ENCODE measurements at regions not wholly inside any gene's neighbourhood (a gene's known extent, or its start where the extent isn't known, plus 50 kb on each side); places are given as distances from the start of the nearest gene placed in this dataset.

DNA sequence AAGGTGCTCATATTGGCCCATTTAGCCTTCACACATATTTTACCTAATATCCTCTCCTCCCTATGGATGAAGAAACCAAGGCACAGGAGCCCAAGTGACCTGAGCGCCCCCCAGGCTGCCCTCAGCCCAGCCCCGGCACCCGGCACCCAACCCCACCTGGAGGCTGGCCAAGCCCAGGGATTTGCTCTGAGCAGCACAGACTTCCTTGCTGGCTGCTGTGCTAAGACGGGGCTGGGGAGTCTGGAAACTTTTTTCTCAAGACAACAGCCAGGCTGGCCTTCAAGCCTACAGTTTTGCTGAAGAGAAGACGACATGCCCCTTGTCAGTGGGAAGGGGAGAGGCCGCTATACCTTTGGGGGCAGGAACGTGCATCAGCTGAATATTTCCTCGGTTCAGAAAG lies 52.7 kb upstream of the LAMA1 start:
- no peaks in the 10 kb centered on the region for H3K9me3 ChIP-seq
- no peaks in the 10 kb centered on the region for H3K27me3 ChIP-seq (replicated peaks; ENCODE audit: insufficient read depth)
- TF ChIP-seq, protein P1, sequence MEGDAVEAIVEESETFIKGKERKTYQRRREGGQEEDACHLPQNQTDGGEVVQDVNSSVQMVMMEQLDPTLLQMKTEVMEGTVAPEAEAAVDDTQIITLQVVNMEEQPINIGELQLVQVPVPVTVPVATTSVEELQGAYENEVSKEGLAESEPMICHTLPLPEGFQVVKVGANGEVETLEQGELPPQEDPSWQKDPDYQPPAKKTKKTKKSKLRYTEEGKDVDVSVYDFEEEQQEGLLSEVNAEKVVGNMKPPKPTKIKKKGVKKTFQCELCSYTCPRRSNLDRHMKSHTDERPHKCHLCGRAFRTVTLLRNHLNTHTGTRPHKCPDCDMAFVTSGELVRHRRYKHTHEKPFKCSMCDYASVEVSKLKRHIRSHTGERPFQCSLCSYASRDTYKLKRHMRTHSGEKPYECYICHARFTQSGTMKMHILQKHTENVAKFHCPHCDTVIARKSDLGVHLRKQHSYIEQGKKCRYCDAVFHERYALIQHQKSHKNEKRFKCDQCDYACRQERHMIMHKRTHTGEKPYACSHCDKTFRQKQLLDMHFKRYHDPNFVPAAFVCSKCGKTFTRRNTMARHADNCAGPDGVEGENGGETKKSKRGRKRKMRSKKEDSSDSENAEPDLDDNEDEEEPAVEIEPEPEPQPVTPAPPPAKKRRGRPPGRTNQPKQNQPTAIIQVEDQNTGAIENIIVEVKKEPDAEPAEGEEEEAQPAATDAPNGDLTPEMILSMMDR (IDR thresholded peaks at IDR 0.05), result no peak
- H3K27ac ChIP-seq, result no peak overlapping the region
- H3K4me1 ChIP-seq (ENCODE audit: control insufficient read depth in 1 of 2, low read depth in 2 of 2), result no peaks in the 10 kb centered on the region
- H3K4me3 ChIP-seq, result no peak overlapping the region
- H3K36me3 ChIP-seq, result no peaks in the 10 kb centered on the region
- no peak for ATAC-seq (ENCODE audit: insufficient number of reproducible peaks, low FRiP score, low read depth)
- DNase-seq (ENCODE audit: low spot score), result no peak

DNA sequence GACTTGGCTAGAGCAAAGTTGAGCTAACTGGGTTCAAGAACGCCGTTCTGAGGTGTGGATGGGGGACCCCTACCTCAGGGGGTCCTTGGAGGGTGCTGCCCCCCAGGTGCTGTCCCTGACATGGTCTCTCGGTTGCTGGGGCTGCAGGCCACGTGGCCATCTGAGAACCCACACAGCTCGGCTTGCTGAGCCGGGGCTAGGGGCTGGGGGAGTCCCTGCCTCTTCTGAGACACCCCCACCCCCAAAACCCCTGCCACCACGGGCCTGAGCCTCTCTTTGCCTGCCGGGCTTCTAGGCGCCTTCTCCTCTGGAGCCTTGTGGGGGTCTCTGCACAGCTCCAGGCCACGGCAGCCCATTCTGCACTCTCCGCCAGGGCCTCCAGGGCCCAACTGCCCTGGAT lies 52.0 kb upstream of the LAMA1 start:
- ATAC-seq (ENCODE audit: insufficient number of reproducible peaks, low FRiP score, low read depth) (no peak), DNase-seq (ENCODE audit: low spot score) (no peak)
- H3K4me3 ChIP-seq, result no peak overlapping the region
- TF ChIP-seq, protein P1 (IDR thresholded peaks at IDR 0.05), result no peak
- no peaks in the 10 kb centered on the region for H3K36me3 ChIP-seq
- no peaks in the 10 kb centered on the region for H3K4me1 ChIP-seq (ENCODE audit: control insufficient read depth in 1 of 2, low read depth in 2 of 2)
- H3K9me3 ChIP-seq, result no peaks in the 10 kb centered on the region
- H3K27ac ChIP-seq, result no peak overlapping the region
- no peaks in the 10 kb centered on the region for H3K27me3 ChIP-seq (replicated peaks; ENCODE audit: insufficient read depth)

DNA sequence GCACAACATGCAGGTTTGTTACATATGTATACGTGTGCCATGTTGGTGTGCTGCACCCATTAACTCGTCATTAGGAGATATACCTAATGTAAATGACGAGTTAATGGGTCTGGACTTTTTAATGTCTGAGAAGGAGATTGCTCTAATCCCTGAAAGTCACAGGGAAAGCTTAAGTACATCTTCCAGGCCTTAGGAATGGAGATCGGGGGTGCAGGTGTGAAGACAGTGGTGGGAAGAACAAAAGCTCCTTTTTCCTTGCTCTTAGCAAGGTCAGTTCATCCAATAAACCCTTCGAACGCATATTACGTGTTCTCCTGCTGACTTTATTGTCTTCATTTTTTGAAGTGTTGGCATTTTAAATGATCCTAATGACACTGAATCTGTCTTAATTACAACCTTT lies 50.8 kb upstream of the LAMA1 start:
- ATAC-seq (ENCODE audit: insufficient number of reproducible peaks, low FRiP score, low read depth), result no peak
- TF ChIP-seq, protein P1 (IDR thresholded peaks at IDR 0.05), result no peak
- no peaks in the 10 kb centered on the region for H3K4me1 ChIP-seq (ENCODE audit: control insufficient read depth in 1 of 2, low read depth in 2 of 2)
- no peaks in the 10 kb centered on the region for H3K9me3 ChIP-seq
- no peak overlapping the region for H3K4me3 ChIP-seq
- DNase-seq (ENCODE audit: low spot score), result no peak
- no peaks in the 10 kb centered on the region for H3K27me3 ChIP-seq (replicated peaks; ENCODE audit: insufficient read depth)
- no peak overlapping the region for H3K27ac ChIP-seq
- no peaks in the 10 kb centered on the region for H3K36me3 ChIP-seq

Measured in thoracic aorta (tissue), 2 donors.